HTR-8/SVneo (cell line): ENCODE measurements at regions not wholly inside any gene's neighbourhood (a gene's known extent, or its start where the extent isn't known, plus 50 kb on each side); places are given as distances from the start of the nearest gene placed in this dataset.
"Not testable (repeated sequence)": the region's sequence is repeated elsewhere in the genome, so short reads cannot be mapped to it uniquely, and the experiment has no call there.

Experiments
- DNase-seq: peaks from one replicate; pipeline ENCODE4 v3.0.0; 2011; ENCODE audit warnings: low spot score, mixed read lengths; ENCODE audit not compliant: insufficient read length
- FAIRE-seq: peaks from 2 replicates; lab custom pipeline; 2011; peaks lifted over from hg19 to GRCh38; lab: Jason Lieb, UNC

GRCh38 chr10:81309041-81309552, 565.9 kb upstream of the NRG3 start:
- FAIRE-seq (no peak), DNase-seq (no peak)

DNA sequence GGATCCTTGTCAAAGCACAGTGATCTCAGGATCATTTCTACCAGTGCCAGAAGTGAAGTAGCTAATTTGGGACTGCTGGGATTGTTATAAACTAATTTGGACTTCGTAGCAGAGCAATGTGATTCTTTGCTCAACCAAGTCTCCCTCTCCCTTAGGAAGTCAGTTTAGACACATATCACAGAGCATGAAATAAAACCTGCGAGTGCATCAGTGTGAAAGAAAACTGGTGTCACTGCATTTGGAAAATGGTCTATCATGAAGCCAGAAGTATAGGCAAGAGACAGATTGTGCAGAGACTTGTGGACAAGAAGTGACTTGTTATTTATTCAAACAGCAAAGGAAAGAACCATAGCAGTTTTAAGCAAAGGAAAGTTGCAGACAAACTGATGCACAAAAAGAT, 560.5 kb upstream of the NRG3 start:
- FAIRE-seq (no peak), DNase-seq (no peak)

- DNase-seq (no peak), FAIRE-seq (no peak)
These were observed 560.0 kb upstream of the NRG3 start for GRCh38 chr10:81315026-81315425.

- FAIRE-seq (no peak), DNase-seq (no peak)
These were observed 527.0 kb upstream of the NRG3 start for GRCh38 chr10:81348003-81348402.

DNA sequence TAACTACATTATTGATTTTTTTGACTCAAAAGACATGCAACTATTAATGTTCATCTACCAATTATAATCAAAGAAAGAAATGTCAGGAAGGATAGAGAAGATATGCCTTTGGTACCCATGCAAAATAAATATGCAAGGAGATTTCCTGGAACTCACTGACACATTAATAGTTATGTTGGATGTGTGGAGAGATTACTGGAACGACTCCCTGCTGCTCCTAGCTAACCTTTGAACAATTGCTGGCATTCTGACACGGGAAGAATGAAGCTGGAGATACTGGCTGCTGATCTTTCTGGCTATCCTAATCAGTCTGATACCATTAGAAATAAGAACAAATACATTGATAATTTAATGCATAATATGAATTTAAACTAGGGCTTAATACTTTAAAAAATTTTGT, 507.9 kb upstream of the NRG3 start:
- no peak for DNase-seq
- no peak for FAIRE-seq

- DNase-seq (no peak), FAIRE-seq (no peak)
These were observed 488.2 kb upstream of the NRG3 start for GRCh38 chr10:81386817-81387216.

DNA sequence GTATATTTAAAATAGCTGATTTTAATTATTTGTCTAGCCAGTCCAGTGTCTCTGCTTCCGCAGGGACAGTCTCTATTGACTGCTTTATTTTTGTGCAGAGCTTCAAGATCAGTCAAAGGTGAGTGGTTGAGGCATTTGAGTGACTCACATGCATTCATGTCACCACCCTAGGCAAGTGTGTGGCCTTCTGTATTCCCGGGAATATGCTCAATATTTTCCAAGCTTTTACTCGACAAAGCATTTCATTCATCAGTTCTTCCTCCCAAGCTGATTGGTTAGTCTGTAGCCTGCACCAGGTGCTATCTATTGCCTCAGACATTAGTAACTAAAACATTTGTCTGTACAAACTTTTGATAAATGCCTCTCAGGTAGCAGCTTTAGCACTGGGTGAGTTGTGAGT, 471.5 kb upstream of the NRG3 start:
- FAIRE-seq, result no peak
- no peak for DNase-seq

GRCh38 chr10:81405399-81405798, 469.6 kb upstream of the NRG3 start:
- DNase-seq (no peak), FAIRE-seq (no peak)

GRCh38 chr10:81414038-81414437, 461.0 kb upstream of the NRG3 start:
- no peak for FAIRE-seq

DNA sequence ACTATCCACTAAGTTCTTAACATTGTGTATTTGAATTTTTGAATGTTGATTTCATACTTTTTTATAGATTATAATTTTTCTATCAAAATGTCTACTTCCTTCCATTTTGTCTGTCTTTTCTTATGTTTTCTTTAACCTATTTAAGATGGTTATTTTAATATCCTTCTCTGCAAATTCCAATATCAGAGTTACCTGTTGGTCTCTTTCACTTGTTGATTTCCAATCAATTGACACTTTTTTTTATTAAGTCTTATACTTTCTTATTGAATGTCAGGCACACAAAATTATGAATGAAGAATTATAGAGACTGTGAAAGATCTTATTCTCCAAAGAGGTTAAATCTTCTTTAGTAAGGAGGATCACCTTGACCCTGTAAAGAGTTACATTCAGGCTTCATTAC, 448.3 kb upstream of the NRG3 start:
- no peak for FAIRE-seq
- no peak for DNase-seq

More at GRCh38 chr10:81414038-81414437, 461.0 kb upstream of the NRG3 start:
- no peak for DNase-seq

DNA sequence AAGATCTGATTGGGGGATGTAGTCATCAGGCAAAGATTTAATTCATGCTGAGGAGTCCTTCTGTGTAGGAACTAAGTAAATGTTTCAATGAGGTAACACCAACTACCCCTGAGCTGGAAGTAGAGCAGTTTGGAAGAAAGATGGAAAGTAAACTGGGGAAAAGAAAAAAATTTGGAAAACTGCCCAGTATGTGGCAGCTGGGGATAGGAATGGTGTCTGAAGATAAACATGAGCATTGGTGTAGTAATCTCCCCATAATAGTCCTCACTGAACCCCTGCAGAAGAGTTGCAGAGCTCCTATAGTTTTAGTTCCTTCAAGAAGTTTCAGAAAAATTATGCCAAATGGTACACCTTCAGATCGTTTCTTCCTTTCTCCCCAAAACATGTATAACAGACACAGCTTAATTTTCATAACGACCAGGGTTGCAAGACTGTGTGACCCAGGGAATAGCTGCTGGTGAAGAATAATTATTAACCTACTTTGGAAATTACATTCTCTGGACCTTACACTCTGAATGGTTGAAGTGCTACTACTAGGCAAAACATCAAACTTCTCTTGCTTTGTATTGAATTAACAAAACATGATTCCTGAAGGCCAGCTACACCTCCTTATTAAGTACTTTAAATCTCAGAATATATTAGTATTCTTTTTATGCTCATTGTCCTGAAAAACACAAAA, 446.4 kb upstream of the NRG3 start:
- DNase-seq (no peak), FAIRE-seq (no peak)

- DNase-seq (no peak), FAIRE-seq (no peak)
These were observed 435.5 kb upstream of the NRG3 start for GRCh38 chr10:81439445-81439844.

DNA sequence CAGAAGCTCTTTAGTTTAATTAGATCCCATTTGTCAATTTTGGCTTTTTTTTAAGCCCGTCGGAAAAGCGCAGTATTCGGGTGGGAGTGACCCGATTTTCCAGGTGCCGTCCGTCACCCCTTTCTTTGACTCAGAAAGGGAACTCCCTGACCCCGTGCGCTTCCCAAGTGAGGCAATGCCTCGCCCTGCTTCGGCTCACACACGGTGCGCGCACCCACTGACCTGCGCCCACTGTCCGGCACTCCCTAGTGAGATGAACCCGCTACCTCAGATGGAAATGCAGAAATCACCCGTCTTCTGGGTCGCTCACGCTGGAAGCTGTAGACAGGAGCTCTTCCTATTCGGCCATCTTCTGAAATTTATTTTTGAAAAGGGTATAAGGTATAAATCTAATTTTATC, 433.4 kb upstream of the NRG3 start:
- FAIRE-seq, DNase-seq: not testable (repeated sequence)

- no peak for DNase-seq
- no peak for FAIRE-seq
These were observed 430.6 kb upstream of the NRG3 start for GRCh38 chr10:81444242-81444929.

DNA sequence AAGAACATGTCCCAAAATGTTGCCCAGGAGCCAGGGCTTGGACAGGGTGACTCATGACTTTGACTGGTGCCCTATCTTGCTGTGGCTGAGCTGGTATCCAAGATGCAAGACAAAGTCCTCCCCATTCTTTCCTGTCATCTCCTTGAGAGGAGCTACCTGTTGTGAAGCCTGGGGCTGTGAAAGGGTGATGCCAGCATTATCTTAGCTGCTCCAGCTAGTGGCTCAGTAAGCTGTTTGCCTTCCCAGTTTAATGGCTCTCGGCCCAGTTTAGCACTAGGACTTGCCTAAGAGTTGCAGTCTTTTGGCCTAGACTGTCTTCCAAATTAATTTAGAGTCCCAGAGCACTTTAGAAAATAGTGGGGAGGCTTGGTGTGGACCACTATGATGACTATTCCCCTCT, 424.3 kb upstream of the NRG3 start:
- FAIRE-seq (no peak), DNase-seq (no peak)

- DNase-seq (no peak), FAIRE-seq (no peak)
These were observed 402.0 kb upstream of the NRG3 start for GRCh38 chr10:81472927-81473470.

GRCh38 chr10:81473755-81474154, 401.2 kb upstream of the NRG3 start:
- DNase-seq (no peak), FAIRE-seq (no peak)

- no peak for FAIRE-seq
- DNase-seq, result no peak
These were observed 395.7 kb upstream of the NRG3 start for GRCh38 chr10:81479316-81479715.

DNA sequence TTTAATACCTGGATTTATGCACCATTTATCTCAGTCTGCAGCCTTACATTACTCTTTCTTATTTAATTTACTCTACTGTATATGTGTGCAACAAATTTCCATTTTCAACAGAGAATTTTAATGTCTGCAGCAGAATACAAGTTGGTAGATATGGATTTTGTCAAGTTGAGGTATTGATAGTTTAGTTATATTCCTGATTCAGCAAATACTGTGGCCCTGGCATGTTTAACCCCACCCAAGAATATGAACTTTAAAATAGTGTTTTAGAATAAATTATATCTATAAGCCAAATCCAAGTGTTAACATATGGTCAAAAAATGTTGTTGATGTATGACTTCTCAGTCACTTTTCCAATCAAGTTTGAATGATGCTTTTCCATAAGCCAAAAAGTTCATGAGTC, 378.4 kb upstream of the NRG3 start:
- DNase-seq, result no peak
- FAIRE-seq, result no peak

DNA sequence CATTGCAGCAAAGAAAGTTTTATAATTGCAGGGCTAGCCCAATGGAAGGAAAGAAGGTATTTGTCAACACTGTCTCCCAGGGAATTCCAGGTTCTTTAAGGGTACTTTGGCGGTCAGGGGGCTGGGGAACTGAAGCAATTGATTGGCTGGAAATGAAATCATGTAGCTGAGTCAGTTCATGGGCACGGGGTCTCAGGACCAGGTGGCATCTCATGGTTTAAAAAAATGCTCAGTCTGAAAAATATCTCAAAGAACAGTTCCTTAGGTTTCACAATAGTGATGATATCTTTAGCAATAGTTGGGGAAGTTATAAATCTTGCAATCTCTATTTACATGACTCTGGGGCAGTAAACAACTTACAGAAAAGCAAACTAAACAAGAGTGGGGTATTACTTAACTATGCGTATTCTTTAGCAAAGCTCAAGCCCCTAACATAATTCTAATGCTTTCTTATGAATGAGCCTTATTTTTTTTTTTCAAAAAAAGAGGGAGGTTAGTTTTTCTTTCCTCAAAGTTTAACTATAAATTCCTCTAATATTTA, 376.9 kb upstream of the NRG3 start:
- DNase-seq, result no peak
- no peak for FAIRE-seq

GRCh38 chr10:81502677-81503359, 372.2 kb upstream of the NRG3 start:
- FAIRE-seq (no peak), DNase-seq (no peak)
